ENCODE measurements at regions not wholly inside any gene's neighbourhood (a gene's known extent, or its start where the extent isn't known, plus 50 kb on each side); places are given as distances from the start of the nearest gene placed in this dataset.

- TF ChIP-seq EZH2 (IDR thresholded peaks at IDR 0.05; ENCODE audit: borderline replicate concordance, low read depth, low read length, severe bottlenecking) (no peak), CTCF (IDR thresholded peaks at IDR 0.05; ENCODE audit: borderline replicate concordance, extremely low read depth, low read length, poor library complexity, severe bottlenecking) (no peak)
Observed at GRCh38 chr21:38742580-38743260, 63.0 kb upstream of the ETS2 start.

All from DND-41 (cell line).